EL (cell line): ENCODE measurements at regions not wholly inside any gene's neighbourhood (a gene's known extent, or its start where the extent isn't known, plus 50 kb on each side); places are given as distances from the start of the nearest gene placed in this dataset.
"Not testable (repeated sequence)": the region's sequence is repeated elsewhere in the genome, so short reads cannot be mapped to it uniquely, and the experiment has no call there.

Experiments
- DNase-seq: peaks from one replicate; pipeline ENCODE4 v3.0.0-alpha.2; 2016

GRCh38 chr3:87564438-87564837, 288.1 kb upstream of the POU1F1 start:
- DNase-seq, result no peak

DNA sequence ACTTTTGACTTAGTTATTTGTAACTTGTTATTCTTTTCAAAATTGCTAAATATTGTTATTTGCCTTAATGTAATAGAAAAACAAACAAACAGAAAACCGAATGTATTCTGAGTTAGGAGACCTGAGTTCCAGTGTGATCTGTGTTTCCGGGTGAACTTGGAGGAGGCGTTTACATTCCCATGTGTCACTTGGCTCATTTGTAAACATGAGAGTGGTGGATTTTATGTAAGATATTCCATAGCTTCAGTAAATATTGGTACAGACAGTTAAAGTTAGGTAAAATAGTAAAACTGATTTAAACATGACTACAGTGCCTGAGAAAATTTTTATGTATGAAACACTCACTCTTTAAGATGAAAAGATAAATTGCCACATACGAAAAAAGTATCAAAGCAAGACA, 287.3 kb upstream of the POU1F1 start:
- DNase-seq, result no peak

DNA sequence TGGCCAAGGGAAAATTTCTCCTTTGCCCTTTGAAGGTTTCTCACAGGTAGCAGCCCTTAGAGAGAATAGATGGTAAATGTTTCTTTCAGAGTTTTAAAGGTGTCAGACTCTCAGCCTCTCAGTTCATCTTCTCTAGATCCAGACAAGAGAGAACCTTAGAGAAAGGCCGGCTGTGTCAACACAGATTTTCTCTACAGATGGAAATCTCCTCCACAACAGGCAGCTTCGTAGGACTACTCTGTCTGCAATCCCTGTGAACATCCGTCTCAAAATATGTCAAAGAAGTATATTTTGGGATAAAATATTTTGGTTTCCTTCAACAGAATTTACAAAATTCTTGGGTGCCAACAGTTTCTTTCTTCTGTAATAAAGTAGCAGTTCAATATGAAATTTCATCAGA, 282.1 kb upstream of the POU1F1 start:
- no peak for DNase-seq

GRCh38 chr3:87555290-87555689, 278.9 kb upstream of the POU1F1 start:
- no peak for DNase-seq

DNA sequence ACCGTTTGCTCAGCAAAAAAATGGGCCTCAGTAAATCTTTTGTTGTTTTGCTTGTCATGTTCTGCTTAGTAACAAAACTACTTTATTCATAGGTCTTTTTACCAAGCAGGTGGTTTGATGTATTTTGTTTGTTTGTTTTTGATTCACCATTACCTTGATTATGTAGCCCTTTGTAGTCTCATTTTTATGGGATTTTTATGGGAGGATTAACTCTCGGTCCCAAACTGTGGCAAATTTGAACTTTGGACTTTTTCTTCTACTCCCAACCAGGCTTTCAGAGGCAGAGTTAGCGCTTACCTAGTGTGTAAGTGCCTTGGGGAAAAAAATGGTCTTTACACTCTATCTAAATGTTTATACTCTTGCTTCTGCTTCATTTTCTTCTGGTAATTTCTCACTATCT, 276.7 kb upstream of the POU1F1 start:
- no peak for DNase-seq

GRCh38 chr3:87550892-87551291, 274.5 kb upstream of the POU1F1 start:
- DNase-seq, result no peak

- no peak for DNase-seq
Observed at GRCh38 chr3:87549208-87549607, 272.8 kb upstream of the POU1F1 start.

GRCh38 chr3:87548271-87548670, 271.9 kb upstream of the POU1F1 start:
- DNase-seq, result no peak

GRCh38 chr3:87546216-87546615, 269.8 kb upstream of the POU1F1 start:
- DNase-seq, result no peak

DNA sequence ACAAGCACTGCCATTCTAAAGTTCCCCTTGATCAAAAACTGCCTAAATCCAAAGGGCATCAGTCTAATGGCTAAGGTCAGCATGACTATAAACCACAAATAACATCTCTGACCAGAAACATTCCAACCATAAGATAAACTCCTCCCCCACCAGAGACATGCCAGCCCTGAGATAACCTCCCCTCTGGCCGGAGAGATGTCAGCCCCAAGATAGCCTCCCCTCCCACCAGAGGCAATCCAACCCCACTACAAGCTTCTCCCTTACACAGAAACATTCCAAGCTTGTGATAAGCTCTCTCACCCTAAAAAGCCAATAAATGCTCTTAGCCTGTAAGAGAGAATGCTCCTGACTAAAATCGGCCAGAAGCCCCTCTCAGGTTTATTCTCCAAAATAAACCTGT, 267.0 kb upstream of the POU1F1 start:
- DNase-seq, result peak; percentile 0

DNA sequence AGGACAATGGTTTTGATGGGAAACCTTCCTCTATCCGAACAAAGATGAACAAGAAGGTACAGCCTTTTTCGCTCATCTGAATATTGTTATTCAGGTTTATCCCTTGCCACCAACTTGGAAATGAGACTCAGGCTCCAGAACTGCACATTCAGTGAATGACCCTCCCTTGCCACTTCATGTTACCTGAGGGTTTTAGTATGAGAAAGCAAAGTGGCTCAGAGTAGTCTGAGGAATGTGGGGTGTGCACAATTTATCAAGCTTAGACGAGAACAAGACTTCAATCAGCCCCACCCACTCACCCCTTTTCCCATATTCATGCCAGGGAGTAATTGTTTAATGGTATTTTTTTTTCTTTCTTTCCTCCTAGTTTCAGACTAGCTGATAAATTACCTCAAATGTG, 265.3 kb upstream of the POU1F1 start:
- DNase-seq, result no peak

- DNase-seq, result not testable (repeated sequence)
Observed at GRCh38 chr3:87538722-87539121, 262.3 kb upstream of the POU1F1 start.

DNA sequence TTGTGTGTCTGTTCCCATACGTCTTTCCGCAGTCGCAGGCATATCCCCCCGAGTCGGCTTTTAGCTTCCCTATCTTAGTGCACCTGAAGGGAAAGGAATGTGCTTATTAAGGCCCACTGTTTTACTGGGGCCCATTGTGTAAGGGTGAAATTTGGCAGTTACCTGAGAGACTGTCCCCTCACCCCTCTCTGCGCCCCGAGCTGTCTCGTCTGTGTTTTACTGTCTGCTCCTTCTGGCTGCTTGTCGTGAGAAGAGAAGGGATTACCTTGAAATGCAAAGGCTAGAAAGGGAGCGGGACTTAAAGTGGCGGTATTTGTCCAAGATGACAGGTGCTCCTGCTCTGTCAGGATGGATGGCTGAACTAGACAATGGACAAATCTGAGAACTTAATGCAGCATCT, 233.0 kb upstream of the POU1F1 start:
- DNase-seq, result no peak

DNA sequence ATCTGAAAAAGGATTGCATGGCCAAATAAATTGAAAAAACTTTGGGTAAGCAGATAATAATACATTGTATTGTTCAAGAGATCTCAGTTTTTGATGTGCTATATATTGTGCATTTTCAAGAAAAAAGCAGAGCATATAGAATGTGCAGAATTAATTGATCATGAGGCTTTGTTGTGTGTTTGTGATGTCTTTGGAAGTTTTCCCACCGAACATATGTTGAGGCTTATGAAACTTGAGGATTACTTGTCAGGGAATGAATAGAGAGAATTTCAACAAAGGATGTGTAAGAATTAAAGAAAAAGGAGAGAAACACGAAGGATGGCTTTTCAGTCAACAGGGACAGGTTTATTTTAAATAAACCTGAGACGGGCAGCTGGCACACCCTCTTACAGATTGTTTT, 232.5 kb upstream of the POU1F1 start:
- no peak for DNase-seq

DNA sequence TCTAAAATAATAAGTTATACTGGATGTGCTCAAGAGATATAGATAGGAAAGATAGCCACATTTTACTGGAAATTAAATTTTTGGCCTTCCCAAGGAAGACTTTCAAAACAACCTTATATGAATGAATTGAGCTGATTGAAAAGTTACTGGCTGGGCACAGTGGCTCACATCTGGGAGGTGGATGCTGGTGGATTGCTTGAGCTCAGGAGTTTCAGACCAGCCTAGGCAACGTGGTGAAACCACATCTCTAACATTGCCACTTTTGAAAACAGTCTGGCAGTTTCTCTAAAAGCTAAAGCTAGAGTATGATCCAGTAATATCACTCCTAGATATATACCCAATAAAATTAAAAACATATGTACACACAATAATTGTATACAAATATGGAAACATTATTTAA, 231.4 kb upstream of the POU1F1 start:
- no peak for DNase-seq

DNA sequence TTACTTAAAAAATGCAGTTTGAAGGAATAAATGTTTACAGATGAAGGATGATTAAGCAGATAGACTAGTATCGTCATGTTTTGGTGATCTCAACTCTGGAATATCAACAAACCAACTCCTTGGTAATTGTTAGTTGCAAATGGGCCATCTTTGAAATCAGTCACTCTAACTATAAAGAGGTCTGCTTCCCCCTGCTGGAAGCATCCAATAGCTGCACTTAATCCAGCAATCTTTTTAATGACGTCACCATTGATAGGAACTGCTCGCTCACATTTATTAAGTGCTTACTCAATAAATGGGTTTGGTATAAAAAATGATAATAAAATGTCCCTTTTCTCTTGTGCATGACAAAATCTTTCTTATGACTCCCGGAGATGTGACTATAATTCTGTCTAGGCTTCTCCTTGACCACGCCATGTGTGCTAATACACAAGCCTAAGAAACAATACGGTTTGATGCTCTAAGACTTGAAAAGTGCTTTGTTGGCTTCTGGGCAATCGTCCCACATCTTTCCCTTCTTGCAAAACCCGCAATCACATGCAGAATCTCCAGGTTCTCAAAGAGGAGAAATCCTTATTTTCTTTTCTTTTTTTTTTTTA, 227.6 kb upstream of the POU1F1 start:
- peak; percentile 76 for DNase-seq

DNA sequence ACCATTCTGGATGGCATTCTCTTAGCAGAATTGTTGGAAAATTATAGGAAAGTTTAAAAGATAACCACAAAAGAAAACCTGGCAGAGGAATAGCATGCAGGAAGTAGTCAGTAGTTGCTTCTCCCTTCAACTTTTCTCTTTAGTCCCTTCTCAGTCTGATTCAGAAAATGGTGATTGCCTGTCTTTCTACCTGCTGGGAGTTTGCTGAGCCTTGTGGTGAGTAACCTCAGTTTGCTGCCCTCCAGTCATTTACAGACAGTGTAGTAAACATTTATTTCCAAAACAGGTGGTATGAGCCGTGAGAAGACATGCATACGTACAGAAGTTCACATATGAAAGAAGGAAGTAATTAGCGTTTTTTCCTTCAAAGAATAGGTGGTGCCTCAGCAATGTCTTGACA, 224.7 kb upstream of the POU1F1 start:
- no peak for DNase-seq

GRCh38 chr3:87498358-87499080, 222.1 kb upstream of the POU1F1 start:
- DNase-seq, result peak; percentile 13

- no peak for DNase-seq
Observed at GRCh38 chr3:87495938-87496337, 219.6 kb upstream of the POU1F1 start.

DNA sequence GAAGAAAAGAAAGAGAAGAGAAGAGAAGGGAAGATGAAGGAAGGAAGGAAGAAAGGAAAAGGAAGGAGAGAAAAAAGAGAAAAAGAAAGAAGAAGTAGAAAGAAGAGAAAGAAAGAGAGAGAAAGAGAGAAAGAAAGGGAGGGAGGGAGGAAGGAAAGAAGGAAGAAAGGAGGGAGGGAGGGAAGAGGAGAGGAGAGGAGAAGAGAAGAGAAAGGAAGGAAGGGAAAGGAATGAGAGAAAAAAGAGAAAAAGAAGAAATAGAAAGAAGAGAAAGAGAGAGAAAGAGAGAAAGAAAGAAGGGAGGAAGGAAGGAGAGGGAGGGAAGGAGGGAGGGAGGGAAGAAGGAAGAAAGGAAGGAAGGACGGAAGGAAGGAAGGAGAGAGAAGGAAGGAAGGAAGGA, 217.9 kb upstream of the POU1F1 start:
- no peak for DNase-seq

- no peak for DNase-seq
Observed at GRCh38 chr3:87491843-87492242, 215.5 kb upstream of the POU1F1 start.

- DNase-seq, result no peak
Observed at GRCh38 chr3:87489892-87490291, 213.5 kb upstream of the POU1F1 start.

- DNase-seq, result peak; percentile 21
Observed at GRCh38 chr3:87488765-87489164, 212.4 kb upstream of the POU1F1 start.

DNA sequence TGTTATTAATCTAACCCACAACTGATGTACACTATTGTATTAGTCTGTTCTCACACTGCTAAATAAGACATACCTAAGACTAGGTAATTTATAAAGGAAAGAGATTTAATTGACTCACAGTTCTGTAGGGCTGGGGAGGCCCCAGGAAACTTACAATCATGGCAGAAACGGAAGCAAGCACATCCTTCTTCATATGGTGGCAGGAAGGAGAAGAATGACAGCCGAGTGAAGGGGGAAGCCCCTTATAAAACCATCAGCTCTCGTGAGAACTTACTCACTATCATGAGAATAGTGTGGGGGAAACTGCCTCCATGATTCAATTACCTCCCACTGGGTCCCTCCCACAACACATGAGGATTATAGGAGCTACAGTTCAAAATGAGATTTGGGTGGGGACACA, 210.3 kb upstream of the POU1F1 start:
- not testable (repeated sequence) for DNase-seq

DNA sequence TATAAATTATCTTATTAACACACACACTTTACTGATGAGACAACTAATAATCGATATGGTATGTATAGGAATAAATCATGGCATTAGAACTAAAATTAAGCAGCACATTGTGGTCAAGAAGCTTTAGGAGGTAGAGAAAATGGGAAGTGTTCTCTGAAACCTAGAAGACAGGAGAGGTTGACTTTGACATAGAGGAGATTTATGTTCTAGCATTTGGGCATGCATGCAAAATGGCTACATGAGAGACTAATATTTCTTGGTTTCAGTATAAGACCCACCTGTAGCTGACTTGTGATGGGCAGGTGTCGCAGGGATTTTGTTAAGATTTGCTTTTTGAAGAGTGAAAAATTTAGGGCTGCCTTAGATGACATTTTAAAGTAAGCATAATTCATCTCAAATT, 209.7 kb upstream of the POU1F1 start:
- DNase-seq, result no peak
